Activated naive CD8-positive, alpha-beta T cell treated with anti-CD3 and anti-CD28 coated beads, Interleukin-2, amount 50 U/mL, for 16 hours (primary cell): ENCODE measurements at regions not wholly inside any gene's neighbourhood (a gene's known extent, or its start where the extent isn't known, plus 50 kb on each side); places are given as distances from the start of the nearest gene placed in this dataset.
"Not testable (repeated sequence)": the region's sequence is repeated elsewhere in the genome, so short reads cannot be mapped to it uniquely, and the experiment has no call there.

Source experiments
- DNase-seq: peaks from one replicate; pipeline ENCODE4 v3.0.0-alpha.2; 2020; ENCODE audit warnings: low read depth, low spot score

GRCh38 chr6:51052716-51053115, 234.0 kb downstream of the TFAP2B start:
- DNase-seq = not testable (repeated sequence)

- not testable (repeated sequence) for DNase-seq
Measured at GRCh38 chr6:51055316-51055715, 236.6 kb downstream of the TFAP2B start.

- DNase-seq = no peak
Measured at GRCh38 chr6:51057296-51057695, 238.6 kb downstream of the TFAP2B start.

- DNase-seq = no peak
Measured at GRCh38 chr6:51060262-51060762, 241.6 kb downstream of the TFAP2B start.

- DNase-seq = no peak
Measured at GRCh38 chr6:51062166-51062722, 243.6 kb downstream of the TFAP2B start.

- DNase-seq = no peak
Measured at GRCh38 chr6:51077821-51078518, 259.3 kb downstream of the TFAP2B start.

- no peak for DNase-seq
Measured at GRCh38 chr6:51090343-51090742, 271.7 kb downstream of the TFAP2B start.

- no peak for DNase-seq
Measured at GRCh38 chr6:51093871-51094270, 275.2 kb downstream of the TFAP2B start.

- DNase-seq = no peak
Measured at GRCh38 chr6:51094271-51094670, 275.6 kb downstream of the TFAP2B start.

GRCh38 chr6:51098246-51098645, 279.6 kb downstream of the TFAP2B start:
- no peak for DNase-seq

- no peak for DNase-seq
Measured at GRCh38 chr6:51098791-51099190, 280.1 kb downstream of the TFAP2B start.

- no peak for DNase-seq
Measured at GRCh38 chr6:51099201-51099600, 280.5 kb downstream of the TFAP2B start.

GRCh38 chr6:51105357-51105756, 286.7 kb downstream of the TFAP2B start:
- no peak for DNase-seq

GRCh38 chr6:51107769-51108203, 289.1 kb downstream of the TFAP2B start:
- no peak for DNase-seq

GRCh38 chr6:51108563-51109234, 290.0 kb downstream of the TFAP2B start:
- no peak for DNase-seq

- no peak for DNase-seq
Measured at GRCh38 chr6:51112731-51113130, 294.1 kb downstream of the TFAP2B start.

- no peak for DNase-seq
Measured at GRCh38 chr6:51116723-51117122, 298.1 kb downstream of the TFAP2B start.

GRCh38 chr6:51118792-51119191, 300.1 kb downstream of the TFAP2B start:
- DNase-seq = no peak

GRCh38 chr6:51120016-51120415, 301.3 kb downstream of the TFAP2B start:
- DNase-seq = no peak

GRCh38 chr6:51121380-51121976, 302.8 kb downstream of the TFAP2B start:
- DNase-seq = not testable (repeated sequence)

GRCh38 chr6:51129043-51129442, 310.4 kb downstream of the TFAP2B start:
- DNase-seq = no peak

GRCh38 chr6:51137777-51138176, 319.1 kb downstream of the TFAP2B start:
- DNase-seq = no peak
